ENCODE measurements at regions not wholly inside any gene's neighbourhood (a gene's known extent, or its start where the extent isn't known, plus 50 kb on each side); places are given as distances from the start of the nearest gene placed in this dataset.

- TF ChIP-seq, protein P1, sequence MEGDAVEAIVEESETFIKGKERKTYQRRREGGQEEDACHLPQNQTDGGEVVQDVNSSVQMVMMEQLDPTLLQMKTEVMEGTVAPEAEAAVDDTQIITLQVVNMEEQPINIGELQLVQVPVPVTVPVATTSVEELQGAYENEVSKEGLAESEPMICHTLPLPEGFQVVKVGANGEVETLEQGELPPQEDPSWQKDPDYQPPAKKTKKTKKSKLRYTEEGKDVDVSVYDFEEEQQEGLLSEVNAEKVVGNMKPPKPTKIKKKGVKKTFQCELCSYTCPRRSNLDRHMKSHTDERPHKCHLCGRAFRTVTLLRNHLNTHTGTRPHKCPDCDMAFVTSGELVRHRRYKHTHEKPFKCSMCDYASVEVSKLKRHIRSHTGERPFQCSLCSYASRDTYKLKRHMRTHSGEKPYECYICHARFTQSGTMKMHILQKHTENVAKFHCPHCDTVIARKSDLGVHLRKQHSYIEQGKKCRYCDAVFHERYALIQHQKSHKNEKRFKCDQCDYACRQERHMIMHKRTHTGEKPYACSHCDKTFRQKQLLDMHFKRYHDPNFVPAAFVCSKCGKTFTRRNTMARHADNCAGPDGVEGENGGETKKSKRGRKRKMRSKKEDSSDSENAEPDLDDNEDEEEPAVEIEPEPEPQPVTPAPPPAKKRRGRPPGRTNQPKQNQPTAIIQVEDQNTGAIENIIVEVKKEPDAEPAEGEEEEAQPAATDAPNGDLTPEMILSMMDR (conservative IDR thresholded peaks at IDR 0.05; ENCODE audit: low read depth, low read length) = no peak
- TF ChIP-seq EZH2 (IDR thresholded peaks at IDR 0.05; ENCODE audit: borderline replicate concordance, low read depth, low read length, poor library complexity, severe bottlenecking) = no peak
These were observed 64.6 kb upstream of the ATP2C1 start for GRCh38 chr3:130828948-130829947.
